ENCODE measurements at regions not wholly inside any gene's neighbourhood (a gene's known extent, or its start where the extent isn't known, plus 50 kb on each side); places are given as distances from the start of the nearest gene placed in this dataset.

GRCh38 chr4:67220861-67221260, 324.4 kb downstream of the CENPC start:
- DNase-seq: no peak

DNA sequence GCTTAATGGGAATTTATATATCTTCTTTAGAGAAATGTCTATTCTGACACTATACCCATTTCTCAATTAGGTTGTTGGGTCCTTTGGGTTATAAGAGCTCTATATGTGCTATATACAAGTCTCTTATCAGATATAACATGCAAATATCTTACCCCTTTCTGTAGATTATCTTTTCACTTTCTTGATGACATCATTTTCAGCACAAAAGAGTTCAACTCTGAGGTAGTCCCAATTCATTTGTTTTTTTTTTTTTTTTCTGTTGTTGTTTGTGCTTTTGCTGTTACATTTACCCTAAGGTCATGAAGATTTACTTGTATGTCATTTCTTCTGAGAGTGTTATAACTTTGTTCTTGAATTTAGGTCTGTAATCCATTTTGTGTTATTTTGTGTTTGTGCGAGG, 326.4 kb downstream of the CENPC start:
- no peak for DNase-seq

GRCh38 chr4:67207941-67208441, 337.3 kb downstream of the CENPC start:
- no peak for DNase-seq

DNA sequence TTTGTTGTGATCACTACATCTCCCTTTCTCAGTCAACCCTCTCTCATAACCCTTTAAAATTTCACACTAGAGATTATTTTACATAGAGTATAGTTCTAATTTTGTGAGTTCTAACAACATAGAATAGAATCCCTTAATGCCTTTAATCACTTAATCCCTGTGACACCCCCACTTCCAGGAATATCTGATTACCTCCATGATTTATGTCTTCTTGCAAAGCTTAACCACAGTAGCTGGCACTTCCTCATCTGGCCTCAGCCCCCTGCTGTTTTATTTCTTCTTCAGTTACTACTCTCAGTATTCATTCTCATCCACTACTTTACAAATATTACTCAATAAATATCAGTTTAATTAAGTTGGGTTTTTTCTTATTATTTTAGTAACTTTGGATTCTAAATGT, 340.9 kb downstream of the CENPC start:
- no peak for DNase-seq

GRCh38 chr4:67201334-67201733, 344.0 kb downstream of the CENPC start:
- DNase-seq: no peak

- DNase-seq: no peak
These were observed 346.6 kb downstream of the CENPC start for GRCh38 chr4:67198727-67199126.

DNA sequence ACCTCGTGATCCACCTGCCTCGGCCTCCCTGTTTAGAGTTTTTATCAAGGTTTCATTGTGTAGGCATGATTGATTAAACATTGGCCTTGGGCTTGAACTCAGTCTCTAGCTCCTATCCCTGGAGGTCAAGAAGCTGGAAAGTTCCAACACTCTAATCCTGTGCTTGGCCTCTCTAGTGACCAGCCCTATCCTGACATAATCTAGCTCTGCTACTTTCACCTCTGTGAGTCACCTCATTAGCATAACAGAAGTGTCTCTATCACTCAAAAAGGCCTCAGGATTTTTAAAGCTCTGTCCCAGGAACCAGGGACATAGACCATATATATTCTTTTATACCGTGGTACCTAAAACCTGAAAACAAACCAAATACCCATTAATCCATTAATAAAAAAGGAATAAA, 377.5 kb downstream of the CENPC start:
- no peak for DNase-seq

- DNase-seq: no peak
These were observed 382.6 kb downstream of the CENPC start for GRCh38 chr4:67162690-67163089.

DNA sequence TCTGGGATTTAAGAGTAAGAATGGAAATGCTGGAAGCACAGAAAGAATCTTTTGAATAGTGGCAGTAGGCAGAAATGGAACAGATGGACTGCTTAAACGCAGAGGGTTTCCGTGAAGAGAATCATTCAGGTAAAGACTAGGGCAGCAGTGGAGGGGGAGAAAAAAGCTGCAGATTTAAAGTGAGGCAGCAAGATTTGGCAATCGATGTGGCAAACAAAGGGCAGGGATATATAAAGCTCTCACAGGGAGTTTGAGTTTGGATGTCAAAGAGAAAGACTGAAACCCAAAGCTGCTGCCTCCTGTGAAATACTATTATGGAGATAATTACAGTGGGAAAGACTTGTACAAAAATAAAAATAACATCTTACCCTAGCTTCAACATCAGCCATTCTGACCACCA, 384.0 kb downstream of the CENPC start:
- no peak for DNase-seq

DNA sequence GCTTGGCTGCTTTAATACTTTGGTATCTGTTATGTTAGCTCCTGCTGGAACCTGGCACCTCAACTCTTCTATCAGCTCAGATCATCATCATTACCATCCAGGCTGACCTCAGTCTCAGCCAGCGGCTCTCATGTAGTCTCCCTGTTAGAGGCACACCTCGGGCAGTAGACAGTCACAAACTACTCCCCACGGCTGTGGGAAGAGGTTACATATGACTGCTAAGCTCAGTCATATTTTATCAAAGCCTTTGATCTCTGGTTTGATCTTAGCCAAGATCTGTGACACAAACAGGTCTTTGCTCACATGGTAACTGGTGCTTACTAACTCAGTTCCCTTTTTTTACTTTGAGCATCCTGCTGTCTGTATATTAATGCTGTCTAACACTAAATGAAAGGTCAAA, 384.9 kb downstream of the CENPC start:
- no peak for DNase-seq

- DNase-seq: no peak
These were observed 386.6 kb downstream of the CENPC start for GRCh38 chr4:67158666-67159065.

GRCh38 chr4:67152976-67153375, 392.3 kb downstream of the CENPC start:
- DNase-seq: no peak

GRCh38 chr4:67151376-67152343, 393.6 kb downstream of the CENPC start:
- DNase-seq: no peak

GRCh38 chr4:67141586-67141985, 403.7 kb downstream of the CENPC start:
- DNase-seq: no peak

DNA sequence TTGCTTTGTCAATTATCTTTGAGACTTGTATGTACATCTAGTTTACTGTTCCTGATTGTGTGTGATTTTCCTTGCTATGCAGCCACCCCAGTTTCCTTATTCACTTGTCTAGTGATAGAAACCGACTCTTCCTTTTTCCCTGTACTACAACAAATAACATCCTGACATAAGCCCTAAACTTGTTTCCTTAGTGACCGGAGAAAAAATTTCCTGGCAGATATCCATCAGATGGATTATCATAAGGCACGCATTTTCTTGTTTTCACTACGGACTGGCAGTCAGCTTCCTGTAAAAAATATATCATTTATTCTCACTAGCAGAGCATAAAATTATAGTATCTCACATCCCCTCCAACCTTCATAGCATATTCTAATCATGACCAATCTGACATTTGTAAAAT, 410.7 kb downstream of the CENPC start:
- DNase-seq: no peak

DNA sequence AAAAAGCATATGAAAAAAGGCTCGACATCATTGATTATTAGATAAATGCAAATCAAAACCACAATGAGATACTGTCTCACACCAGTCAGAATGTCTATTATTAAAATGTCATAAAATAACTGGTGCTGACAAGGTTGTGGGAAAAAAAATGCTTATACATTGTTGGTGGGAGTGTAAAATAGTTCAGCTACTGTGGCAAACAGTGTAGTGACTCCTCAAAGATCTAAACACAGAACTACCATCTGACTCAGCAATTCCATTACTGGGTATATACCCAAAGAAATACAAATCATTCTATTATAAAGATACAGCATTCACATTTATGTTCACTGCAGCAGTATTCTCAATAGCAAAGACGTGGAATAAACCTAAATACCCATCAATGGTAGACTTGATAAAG, 412.1 kb downstream of the CENPC start:
- no peak for DNase-seq

GRCh38 chr4:67131224-67131623, 414.1 kb downstream of the CENPC start:
- DNase-seq: no peak

DNA sequence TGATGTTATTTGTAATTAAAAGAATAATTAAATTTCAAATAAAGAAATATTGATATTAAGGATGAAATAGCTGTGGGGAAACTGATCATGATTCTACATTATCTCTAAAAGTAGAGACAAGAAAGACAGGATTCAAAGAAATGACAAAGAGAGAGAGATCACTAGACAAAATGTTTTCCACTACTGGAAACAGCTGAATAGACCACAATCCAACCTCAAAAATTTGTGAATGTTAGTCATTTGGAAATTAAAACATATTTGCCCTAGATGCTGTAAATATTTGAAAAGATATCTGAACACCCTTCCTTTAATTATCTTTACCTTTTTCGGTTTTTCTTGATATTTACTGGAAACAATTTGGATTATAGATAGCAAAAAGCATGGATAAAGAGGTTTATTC, 414.9 kb downstream of the CENPC start:
- no peak for DNase-seq

- no peak for DNase-seq
These were observed 418.7 kb downstream of the CENPC start for GRCh38 chr4:67126570-67126969.

- no peak for DNase-seq
These were observed 419.4 kb downstream of the CENPC start for GRCh38 chr4:67125636-67126514.

GRCh38 chr4:67124716-67125115, 420.6 kb downstream of the CENPC start:
- DNase-seq: no peak

- no peak for DNase-seq
These were observed 423.3 kb downstream of the CENPC start for GRCh38 chr4:67122029-67122428.

GRCh38 chr4:67120369-67120768, 424.9 kb downstream of the CENPC start:
- DNase-seq: no peak

DNA sequence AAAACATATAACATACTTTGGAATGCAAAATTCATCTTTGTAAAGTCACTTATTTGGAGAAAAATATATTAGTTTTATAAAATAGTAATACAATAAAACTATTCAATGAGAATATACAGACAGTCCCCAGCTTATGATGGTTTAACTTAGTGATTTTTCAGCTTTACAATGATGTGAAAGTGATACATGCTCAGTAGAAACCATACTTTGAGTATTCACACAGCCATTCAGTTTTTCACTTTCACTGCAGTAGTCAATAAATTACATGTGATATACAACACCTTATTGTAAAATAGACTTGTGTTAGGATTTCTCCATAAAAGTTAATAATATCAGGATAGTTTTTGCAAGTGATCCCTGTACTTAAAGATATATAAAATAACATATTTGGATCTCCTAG, 436.0 kb downstream of the CENPC start:
- DNase-seq: no peak

Data from CD4-positive, alpha-beta T cell treated with Interleukin-1 beta for 1 hour (primary cell).